C4-2B (cell line): ENCODE measurements at regions not wholly inside any gene's neighbourhood (a gene's known extent, or its start where the extent isn't known, plus 50 kb on each side); places are given as distances from the start of the nearest gene placed in this dataset.

Source experiments
- CTCF ChIP-seq: fragments of 450-650 bp; conservative IDR thresholded peaks from 2 replicates; pipeline ENCODE4 v1.5.1; 2017; ENCODE audit warnings: mild to moderate bottlenecking
- ZFX ChIP-seq: fragments of 450-650 bp; IDR thresholded peaks from 2 replicates; pipeline ENCODE4 v1.6.1; 2017

- no peak for TF ChIP-seq CTCF
- no peak for TF ChIP-seq ZFX
Observed at GRCh38 chr7:106370542-106370941, 85.8 kb upstream of the NAMPT start.
